K562 (cell line): ENCODE measurements at regions not wholly inside any gene's neighbourhood (a gene's known extent, or its start where the extent isn't known, plus 50 kb on each side); places are given as distances from the start of the nearest gene placed in this dataset.

ENCODE experiments used
- ATAC-seq: fragments of 200-7000 bp; cut with Tn5 transposase; 3 replicates; pipeline ENCODE4 v1.9.1; 2020; ENCODE audit warnings: moderate library complexity
- BruUV-seq: library from RNA; stranded (reverse); fragments of 400-500 nt; replicated peaks from 2 replicates; lab custom pipeline; 2021; lab: Mats Ljungman, UMichigan
- CTCF ChIA-PET: fragments of 300-600 bp; formaldehyde crosslinking; extraction: SDS; loops from one replicate; lab custom pipeline; 2021; ENCODE audit warnings: low intra/inter-chr PET ratio; lab: Yijun Ruan, JAX
- POLR2A ChIA-PET: fragments of 300-600, 350-650 bp; sonication (Branson Sonifier 250); formaldehyde crosslinking; extraction: SDS; loops from one replicate; lab custom pipeline; 2021; ENCODE audit warnings: antibody characterized with exemption, inconsistent platforms; lab: Yijun Ruan, JAX
- DNase-seq, 4 experiments: peaks; one replicate each; pipeline versions ENCODE4 v3.0.0 to v3.0.0-alpha.2; 2011 to 2018; ENCODE audit warnings: low spot score in 3 of 4, mixed read lengths in 3 of 4; ENCODE audit errors: extremely low read depth in 1 of 4
- FAIRE-seq: peaks from 2 replicates; lab custom pipeline; 2011; peaks lifted over from hg19 to GRCh38; lab: Jason Lieb, UNC
- H2AFZ ChIP-seq: 2 replicates; pipeline ENCODE4 v1.6.0; 2011; ENCODE audit warnings: low read depth, low read length, control low read depth, inconsistent platforms
- H3K27ac ChIP-seq: fragments of 200-600 bp; 3 replicates; pipeline ENCODE4 v1.8.0; 2011; ENCODE audit warnings: low read depth, mild to moderate bottlenecking, control low read depth, inconsistent platforms, low read length, moderate library complexity, mixed read lengths; ENCODE audit errors: extremely low read depth
- H3K27me3 ChIP-seq, 2 experiments: fragments of 300-600 bp in 1 of 2; 2 replicates in 1 of 2; 3 replicates in 1 of 2; pipeline versions ENCODE4 v1.6.0 to v1.8.0; 2011; ENCODE audit warnings: inconsistent platforms in 2 of 2, low read length in 2 of 2, mild to moderate bottlenecking in 1 of 2, mixed read lengths in 1 of 2, moderate library complexity in 1 of 2; ENCODE audit not compliant: control insufficient read depth in 2 of 2, insufficient read depth in 2 of 2
- H3K36me3 ChIP-seq: fragments of 300-600 bp; 3 replicates; pipeline ENCODE4 v1.8.0; 2011; ENCODE audit warnings: mild to moderate bottlenecking, low read length, inconsistent platforms; ENCODE audit not compliant: control insufficient read depth, insufficient read depth
- H3K4me1 ChIP-seq, 2 experiments: fragments of 200-600 bp in 1 of 2; replicated peaks in 1 of 2; 2 replicates in 1 of 2; 3 replicates in 1 of 2; pipeline versions ENCODE4 v1.5.1 to v1.8.0; 2011; ENCODE audit warnings: inconsistent platforms in 2 of 2, low read length in 2 of 2, mild to moderate bottlenecking in 1 of 2, mixed read lengths in 1 of 2, moderate library complexity in 1 of 2; ENCODE audit not compliant: control insufficient read depth in 2 of 2, insufficient read depth in 2 of 2
- H3K4me2 ChIP-seq: 2 replicates; pipeline ENCODE4 v1.6.1; 2011; ENCODE audit warnings: low read length, control low read depth, inconsistent platforms, mixed read lengths; ENCODE audit not compliant: insufficient read depth
- H3K4me3 ChIP-seq: fragments of 200-600 bp; sonication (generic), shearing (Covaris generic); 2 replicates; pipeline ENCODE4 v1.5.1; 2016; ENCODE audit warnings: control low read depth, inconsistent platforms
- H3K79me2 ChIP-seq: fragments of 200-600 bp; 3 replicates; pipeline ENCODE4 v1.8.0; 2011; ENCODE audit warnings: low read length, inconsistent platforms; ENCODE audit not compliant: control insufficient read depth, insufficient read depth
- H3K9ac ChIP-seq, 2 experiments: 2 replicates each; pipeline versions ENCODE4 v1.6.0 to v1.6.1; 2011; ENCODE audit warnings: low read depth in 2 of 2, low read length in 2 of 2, control low read depth in 1 of 2, inconsistent platforms in 1 of 2, mild to moderate bottlenecking in 1 of 2, mixed read lengths in 1 of 2; ENCODE audit not compliant: insufficient read depth in 1 of 2
- H3K9me1 ChIP-seq: one replicate; pipeline ENCODE4 v1.6.0; 2011; ENCODE audit warnings: inconsistent platforms, mild to moderate bottlenecking, low read length, moderate library complexity; ENCODE audit not compliant: control insufficient read depth, insufficient read depth
- H3K9me3 ChIP-seq: replicated peaks from 2 replicates; pipeline ENCODE4 v1.5.1; 2011; ENCODE audit warnings: low read depth, low read length, inconsistent platforms; ENCODE audit not compliant: control insufficient read depth, insufficient read depth
- H4K20me1 ChIP-seq: replicated peaks from 2 replicates; pipeline ENCODE4 v1.6.1; 2011; ENCODE audit warnings: low read length, inconsistent platforms, mixed read lengths; ENCODE audit not compliant: control insufficient read depth, insufficient read depth
- CBFB ChIP-seq: sonication (generic); formaldehyde crosslinking; IDR thresholded peaks from 2 replicates; pipeline ENCODE4 v1.4.0; 2020; ENCODE audit warnings: mild to moderate bottlenecking, missing genetic modification reagents
- E4F1 ChIP-seq: fragments of 250-450 bp; sonication (Bioruptor Pico); IDR thresholded peaks from 2 replicates; pipeline ENCODE4 v1.5.0; 2021; ENCODE audit warnings: mild to moderate bottlenecking, borderline replicate concordance
- EZH2 ChIP-seq: IDR thresholded peaks from 2 replicates; pipeline ENCODE4 v1.6.1; 2012; ENCODE audit warnings: low read depth, mild to moderate bottlenecking, inconsistent platforms, low read length, borderline replicate concordance
- FOS ChIP-seq: IDR thresholded peaks from 3 replicates; pipeline ENCODE4 v1.6.1; 2011; ENCODE audit not compliant: insufficient read length; ENCODE audit errors: extremely low read depth
- FOXK1 ChIP-seq: sonication (generic); formaldehyde crosslinking; IDR thresholded peaks from 2 replicates; pipeline ENCODE4 v1.8.0; 2022; ENCODE audit warnings: missing genetic modification reagents, mild to moderate bottlenecking, borderline replicate concordance
- FOXM1 ChIP-seq, 2 experiments: fragments of 450-650 bp in 1 of 2; sonication (generic) in 1 of 2; formaldehyde crosslinking in 1 of 2; IDR thresholded peaks; 2 replicates each; pipeline versions ENCODE4 v1.6.1 to v1.9.0; 2017 to 2022; ENCODE audit warnings: low read depth in 2 of 2, mild to moderate bottlenecking in 2 of 2, missing genetic modification reagents in 1 of 2, moderate library complexity in 1 of 2
- FOXP1 ChIP-seq: sonication (generic); formaldehyde crosslinking; IDR thresholded peaks from 2 replicates; pipeline ENCODE4 v1.8.0; 2022; ENCODE audit warnings: mild to moderate bottlenecking, missing genetic modification reagents
- GABPA ChIP-seq: fragments of 200-800 bp; sonication (Bioruptor generic); conservative IDR thresholded peaks from 2 replicates; pipeline ENCODE4 v1.6.1; 2016; ENCODE audit warnings: low read depth, missing genetic modification characterization, missing compliant biosample characterization
- GATAD2A ChIP-seq: fragments of 450-650 bp; IDR thresholded peaks from 2 replicates; pipeline ENCODE4 v1.6.1; 2017
- HCFC1 ChIP-seq: IDR thresholded peaks from 2 replicates; pipeline ENCODE4 v1.6.1; 2012; ENCODE audit warnings: low read depth, low read length, improper control_type of control experiment
- MAFK ChIP-seq: IDR thresholded peaks from 2 replicates; pipeline ENCODE4 v1.6.1; 2011; ENCODE audit warnings: low read length, improper control_type of control experiment
- MLLT1 ChIP-seq, 2 experiments: fragments of 450-650 bp; IDR thresholded peaks; 2 replicates each; pipeline ENCODE4 v1.6.1; 2016
- PHF21A ChIP-seq: fragments of 450-650 bp; IDR thresholded peaks from 2 replicates; pipeline ENCODE4 v1.6.1; 2017; ENCODE audit warnings: low read depth, borderline replicate concordance
- SAFB ChIP-seq: fragments of 200-400 bp; formaldehyde crosslinking; IDR thresholded peaks from 2 replicates; pipeline ENCODE4 v1.6.1; 2017; ENCODE audit warnings: low read depth, low read length, borderline replicate concordance
- SAFB2 ChIP-seq: fragments of 200-400 bp; formaldehyde crosslinking; IDR thresholded peaks from 2 replicates; pipeline ENCODE4 v1.6.1; 2018; ENCODE audit warnings: borderline replicate concordance, low read length, low read depth, moderate library complexity; ENCODE audit not compliant: severe bottlenecking
- SIRT6 ChIP-seq: IDR thresholded peaks from one replicate; pipeline ENCODE4 v1.6.1; 2012; ENCODE audit warnings: low read depth, mild to moderate bottlenecking, control low read depth, inconsistent platforms, low read length, moderate library complexity
- TGIF2 ChIP-seq: sonication (generic); formaldehyde crosslinking; IDR thresholded peaks from 2 replicates; pipeline ENCODE4 v1.8.1; 2022; ENCODE audit warnings: mild to moderate bottlenecking, missing genetic modification reagents, moderate library complexity
- ZNF551 ChIP-seq: fragments of 250-450 bp; sonication (Bioruptor Pico); IDR thresholded peaks from 2 replicates; pipeline ENCODE4 v1.5.0; 2021; ENCODE audit warnings: mild to moderate bottlenecking, moderate library complexity
- ZNF696 ChIP-seq: fragments of 250-450 bp; sonication (Bioruptor Pico); conservative IDR thresholded peaks from 2 replicates; pipeline ENCODE4 v1.4.0; 2020; ENCODE audit warnings: mild to moderate bottlenecking, moderate library complexity
- WGBS: fragments of 100-300 bp; shearing (Covaris generic); methylation state at CpG from one replicate; pipeline ENCODE4 v1.1.6; 2016; ENCODE audit warnings: low coverage, mixed read lengths; ENCODE audit not compliant: insufficient coverage; ENCODE audit errors: missing lambda C conversion rate; 5-methylcytosine and 5-hydroxymethylcytosine counted together
- in situ Hi-C: fragments of 300-500 bp; cut with MboI; formaldehyde crosslinking; loops from 4 replicates; pipeline ENCODE4 v1.15.0; 2018; ENCODE audit warnings: inconsistent platforms, mixed read lengths
- intact Hi-C: fragments of 100-400 bp; cut with micrococcal nuclease; formaldehyde crosslinking; loops from 2 replicates; pipeline ENCODE4 v1.14.2; 2022
- TF ChIP-seq, protein P1 (sequence below): sonication (generic); formaldehyde crosslinking; IDR thresholded peaks from 2 replicates; pipeline ENCODE4 v1.8.1; 2022; ENCODE audit warnings: missing genetic modification reagents

- DNase-seq (no peak), ATAC-seq (no peak), FAIRE-seq (no peak)
- BruUV-seq = no TSS peak
- no peak overlapping the region for H3K4me3 ChIP-seq
- no peaks in the 10 kb centered on the region for H4K20me1 ChIP-seq
- H3K27ac ChIP-seq = no peak overlapping the region
- H2AFZ ChIP-seq = no peak overlapping the region
- CTCF ChIA-PET = no interaction called here
- no peaks in the 10 kb centered on the region for H3K4me1 ChIP-seq
- in situ Hi-C loops = no loop called here
- no peaks in the 10 kb centered on the region for H3K9me3 ChIP-seq
- intact Hi-C loops = no loop called here
- H3K4me2 ChIP-seq = no peak overlapping the region
- WGBS = 0% methylated on average over 1 of the region's 1 CpG
- H3K79me2 ChIP-seq = no peaks in the 10 kb centered on the region
- no peak for TF ChIP-seq ZNF696 (CRISPR knock-in tag)
- no peak for TF ChIP-seq MLLT1 (IDR thresholded peaks at IDR 0.05)
- TF ChIP-seq FOS = no peak
- TF ChIP-seq MAFK = no peak
- TF ChIP-seq PHF21A = no peak
- no peak for TF ChIP-seq FOXP1 (CRISPR knock-in tag)
- no peak for TF ChIP-seq ZNF551 (CRISPR knock-in tag)
- no peak for TF ChIP-seq GABPA (tag)
- TF ChIP-seq SAFB = no peak
- TF ChIP-seq SAFB2 = no peak
- TF ChIP-seq EZH2 = no peak
- no peak for TF ChIP-seq SIRT6
- TF ChIP-seq HCFC1 = no peak
- TF ChIP-seq FOXK1 (CRISPR knock-in tag) = no peak
- no peak for TF ChIP-seq FOXM1 (IDR thresholded peaks at IDR 0.05; ENCODE audit: low read depth)
- TF ChIP-seq FOXM1 (CRISPR knock-in tag; IDR thresholded peaks at IDR 0.05; ENCODE audit: low read depth) = no peak
- TF ChIP-seq CBFB (CRISPR knock-in tag) = no peak
- no peak for TF ChIP-seq TGIF2 (CRISPR knock-in tag)
- no peak for TF ChIP-seq GATAD2A
- no peak for TF ChIP-seq E4F1
- TF ChIP-seq, protein P1, sequence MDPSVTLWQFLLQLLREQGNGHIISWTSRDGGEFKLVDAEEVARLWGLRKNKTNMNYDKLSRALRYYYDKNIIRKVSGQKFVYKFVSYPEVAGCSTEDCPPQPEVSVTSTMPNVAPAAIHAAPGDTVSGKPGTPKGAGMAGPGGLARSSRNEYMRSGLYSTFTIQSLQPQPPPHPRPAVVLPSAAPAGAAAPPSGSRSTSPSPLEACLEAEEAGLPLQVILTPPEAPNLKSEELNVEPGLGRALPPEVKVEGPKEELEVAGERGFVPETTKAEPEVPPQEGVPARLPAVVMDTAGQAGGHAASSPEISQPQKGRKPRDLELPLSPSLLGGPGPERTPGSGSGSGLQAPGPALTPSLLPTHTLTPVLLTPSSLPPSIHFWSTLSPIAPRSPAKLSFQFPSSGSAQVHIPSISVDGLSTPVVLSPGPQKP = no peak
- H3K27me3 ChIP-seq = no peaks in the 10 kb centered on the region
- H3K9me1 ChIP-seq = no peaks in the 10 kb centered on the region
- no peaks in the 10 kb centered on the region for H3K36me3 ChIP-seq
- H3K9ac ChIP-seq = no peak overlapping the region
- POLR2A ChIA-PET = no interaction called here
These were observed 1361.8 kb downstream of the GATA3 start for GRCh38 chr10:9416331-9416730.
